GM19025 (cell line): ENCODE measurements at regions not wholly inside any gene's neighbourhood (a gene's known extent, or its start where the extent isn't known, plus 50 kb on each side); places are given as distances from the start of the nearest gene placed in this dataset.
"Not testable (repeated sequence)": the region's sequence is repeated elsewhere in the genome, so short reads cannot be mapped to it uniquely, and the experiment has no call there.

ENCODE experiments used
- ATAC-seq: cut with Tn5 transposase; IDR thresholded peaks from one replicate; pipeline ENCODE4 v1.9.1; 2021; ENCODE audit warnings: mild to moderate bottlenecking, low read depth, moderate library complexity; ENCODE audit not compliant: unreplicated experiment

DNA sequence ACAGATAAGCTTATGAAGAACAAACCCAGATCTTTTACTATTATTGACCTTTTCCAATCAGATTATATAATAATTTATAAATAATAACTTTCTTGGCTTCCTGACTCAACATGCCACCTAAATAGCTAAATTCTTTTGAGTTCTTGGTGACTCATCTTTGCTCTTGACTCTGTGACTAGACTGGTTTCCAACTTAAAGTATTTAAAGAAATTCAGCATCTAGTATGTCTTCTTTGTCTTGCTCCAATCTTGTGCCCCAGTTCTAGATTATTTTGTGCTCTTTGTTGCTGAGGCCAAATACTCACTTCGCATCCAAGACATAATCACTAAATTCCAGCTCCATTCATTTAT is 483.2 kb upstream of the TBL1XR1 start:
- no peak for ATAC-seq

DNA sequence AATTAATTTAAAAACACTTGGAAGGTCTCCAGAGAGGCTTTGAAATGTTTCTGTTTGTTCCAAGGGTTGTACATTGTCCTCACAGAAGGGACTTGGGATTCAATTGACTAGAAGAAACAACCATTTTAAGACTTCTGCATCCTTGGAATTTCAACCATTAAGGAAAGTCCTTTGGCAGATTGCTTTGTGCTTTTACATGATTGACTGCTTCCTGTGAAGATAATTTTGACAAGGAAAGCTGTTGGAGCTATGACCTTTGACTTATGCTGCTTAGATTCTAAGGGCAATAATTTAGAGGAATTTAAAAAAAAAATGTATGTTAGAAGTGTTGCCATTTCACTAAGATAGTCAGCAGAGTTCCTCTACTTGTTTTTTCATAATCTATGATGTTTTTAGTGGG is 483.9 kb upstream of the TBL1XR1 start:
- ATAC-seq: no peak

DNA sequence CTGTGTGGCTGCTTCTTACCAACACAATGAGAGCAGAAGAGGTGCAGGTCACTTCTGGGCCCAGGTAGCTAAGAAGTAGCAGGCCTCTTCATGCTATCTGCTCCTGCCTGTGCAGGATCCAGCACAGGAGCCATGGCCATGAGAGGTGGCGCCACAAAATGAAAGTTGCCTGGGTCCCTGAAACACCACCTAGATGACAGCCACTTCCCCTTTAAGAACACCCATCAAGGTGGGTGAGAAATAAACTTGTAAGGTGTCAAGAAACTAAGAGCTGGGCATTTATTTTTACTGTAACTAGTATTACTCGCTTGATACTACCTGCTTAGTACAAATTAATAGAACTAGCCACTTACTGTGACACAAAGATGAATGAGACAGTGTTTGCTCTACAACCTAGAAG is 484.6 kb upstream of the TBL1XR1 start:
- ATAC-seq: no peak

DNA sequence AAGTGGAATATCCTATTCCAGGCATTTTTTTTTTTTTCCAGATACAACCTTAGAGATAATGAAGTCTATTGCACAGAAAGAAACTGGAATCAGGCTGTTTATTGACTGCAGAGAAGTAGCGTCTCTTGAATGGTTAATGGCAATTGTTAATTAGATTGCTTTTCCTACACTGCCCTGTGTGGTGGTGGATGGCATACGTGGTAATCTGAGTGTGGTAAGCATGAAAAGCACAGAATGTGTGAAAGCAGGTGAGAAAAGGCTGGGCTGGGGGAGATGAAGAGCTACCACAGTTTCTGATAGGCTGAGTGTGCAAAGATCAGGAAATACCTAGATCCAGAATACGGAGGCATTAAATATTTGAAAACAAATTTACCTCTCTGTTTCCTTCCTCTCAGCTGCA is 486.3 kb upstream of the TBL1XR1 start:
- no peak for ATAC-seq

DNA sequence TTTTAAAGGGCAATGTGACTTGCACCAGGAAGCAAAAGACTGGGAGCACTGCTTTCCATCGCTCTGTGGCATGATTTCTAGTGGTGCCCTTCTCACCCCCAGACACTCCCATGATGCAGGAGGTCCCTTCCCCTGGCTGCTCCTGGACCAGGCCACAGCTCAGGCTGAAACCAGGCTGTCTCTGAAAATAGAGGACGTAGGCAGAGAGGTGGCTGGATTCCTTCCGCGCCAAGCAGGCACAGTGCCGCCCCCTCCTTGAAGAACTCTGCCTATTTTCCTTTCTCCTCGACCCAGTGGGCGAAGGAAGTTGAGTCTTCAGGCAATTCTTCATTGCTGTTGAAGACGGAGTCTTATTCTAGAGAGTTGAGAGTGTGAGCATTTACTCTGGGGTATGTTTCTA is 489.4 kb upstream of the TBL1XR1 start:
- no peak for ATAC-seq

DNA sequence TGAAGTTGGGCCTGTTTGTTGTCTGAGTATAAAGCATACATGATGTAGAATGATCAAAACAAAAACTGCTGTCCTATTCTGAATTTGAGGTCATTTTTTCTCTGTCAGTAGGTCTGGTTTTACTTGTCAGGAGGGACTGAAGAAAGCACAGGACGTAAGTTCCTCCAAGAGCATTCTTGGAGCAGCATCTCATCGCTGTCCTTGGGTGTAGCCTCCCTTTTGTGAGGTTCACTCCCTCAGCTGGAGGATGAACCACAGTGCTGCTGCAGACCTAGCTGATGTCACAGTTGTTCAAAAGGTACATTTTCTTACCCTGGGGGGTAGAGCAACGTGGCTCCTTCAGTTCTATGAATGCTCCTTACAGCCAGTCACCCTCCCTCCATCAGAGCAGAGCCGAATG is 490.0 kb upstream of the TBL1XR1 start:
- ATAC-seq: no peak

DNA sequence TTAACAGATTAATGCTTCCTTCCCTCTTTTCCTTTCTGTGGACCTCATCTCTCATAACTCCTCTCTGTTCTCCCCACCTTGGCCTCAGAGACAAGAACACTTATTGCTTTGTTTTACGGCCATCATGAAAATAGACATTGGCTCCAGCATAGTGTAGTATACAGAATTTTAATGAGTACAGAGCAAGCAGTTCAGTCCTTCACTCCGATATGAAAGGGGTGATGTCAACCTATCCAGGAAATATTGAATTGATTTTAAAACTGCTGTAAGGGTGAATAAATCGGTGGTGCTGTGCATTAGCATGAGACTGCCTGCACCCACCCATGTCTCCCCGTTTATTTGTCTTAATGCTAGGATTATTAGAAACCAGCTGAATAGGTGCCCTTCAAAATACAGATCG is 490.9 kb upstream of the TBL1XR1 start:
- no peak for ATAC-seq

DNA sequence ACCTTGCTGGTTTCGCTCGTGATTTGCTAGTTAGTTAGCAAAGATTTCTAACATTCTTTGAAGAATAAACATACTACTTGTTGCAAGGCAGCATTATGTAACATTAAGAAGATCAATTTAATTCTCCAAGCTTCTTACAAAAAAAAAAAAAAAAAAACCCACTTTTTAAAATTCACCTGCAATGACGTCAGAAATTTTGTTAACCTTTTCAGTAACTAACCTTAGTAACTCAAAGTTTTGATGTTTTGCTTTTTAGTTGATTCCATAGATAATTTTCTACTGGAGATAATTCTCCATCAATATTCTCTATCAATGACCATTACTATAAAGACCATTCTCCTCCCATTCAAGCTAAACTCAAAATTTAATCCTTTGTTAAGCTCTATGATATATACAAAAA is 491.8 kb upstream of the TBL1XR1 start:
- ATAC-seq: no peak

DNA sequence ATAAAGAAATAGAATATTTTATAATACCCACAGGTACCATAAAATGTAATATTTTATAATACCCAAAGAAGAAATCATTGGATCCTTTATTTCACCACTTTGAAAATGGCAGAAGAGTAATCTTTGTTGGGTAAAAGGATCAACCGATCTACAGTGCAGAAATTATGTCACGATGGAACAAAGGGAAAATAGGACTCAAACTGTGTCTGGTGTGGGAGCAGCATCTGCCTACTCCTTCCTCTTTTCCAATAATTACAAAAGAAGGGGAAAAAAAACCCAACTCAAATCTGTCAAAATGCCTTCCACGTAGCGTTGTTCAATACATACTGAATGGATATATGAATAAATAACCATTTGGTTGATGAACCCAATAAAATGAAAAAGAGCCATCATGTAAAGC is 492.6 kb upstream of the TBL1XR1 start:
- no peak for ATAC-seq

DNA sequence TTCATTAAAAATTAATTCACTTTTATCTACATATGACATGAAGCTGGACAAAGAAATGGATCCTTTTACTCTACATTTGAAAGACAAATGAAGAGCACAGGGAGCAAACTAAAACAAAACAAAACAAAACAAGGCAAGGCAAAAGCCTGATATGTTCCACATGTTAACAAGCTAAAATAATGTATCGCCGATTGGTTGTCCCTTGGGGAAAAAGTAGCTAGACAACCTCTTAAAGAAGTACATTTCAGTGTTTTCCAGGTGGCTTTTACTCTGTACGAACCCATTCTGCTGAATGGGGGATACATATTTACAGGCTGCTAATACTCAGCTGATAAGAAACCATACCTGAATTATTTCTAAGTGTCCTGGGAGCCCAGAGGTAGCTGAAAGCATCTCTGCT is 493.0 kb upstream of the TBL1XR1 start:
- ATAC-seq: no peak

DNA sequence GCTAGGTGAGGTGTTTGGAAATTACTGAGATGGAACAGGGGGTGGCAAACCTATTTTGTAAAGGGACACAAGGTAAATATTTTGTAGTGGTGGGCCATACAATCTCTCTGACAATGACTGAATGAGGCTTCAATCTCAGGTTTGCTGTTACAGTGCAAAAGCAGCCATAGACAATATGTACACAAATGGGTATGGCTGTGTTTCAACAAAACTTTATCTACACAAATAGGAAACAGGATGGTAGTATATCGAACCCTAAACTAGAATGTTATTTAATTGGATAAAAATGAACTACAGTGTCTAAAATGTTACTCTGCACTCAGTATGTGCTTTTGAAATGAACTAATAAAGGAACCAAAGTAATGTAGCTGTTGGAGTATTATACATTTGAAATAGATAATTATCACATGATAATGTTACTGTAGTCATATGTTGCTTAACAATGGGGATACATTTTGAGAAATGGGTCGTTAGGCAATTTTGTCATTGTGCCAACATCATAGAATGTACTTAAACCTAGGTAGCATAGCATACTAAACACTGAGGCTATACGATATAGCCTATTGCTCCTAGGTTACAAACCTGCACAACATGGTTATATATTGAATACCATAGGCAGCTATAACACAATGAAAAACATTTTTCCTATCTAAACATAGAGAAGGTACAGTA is 495.2 kb upstream of the TBL1XR1 start:
- no peak for ATAC-seq

DNA sequence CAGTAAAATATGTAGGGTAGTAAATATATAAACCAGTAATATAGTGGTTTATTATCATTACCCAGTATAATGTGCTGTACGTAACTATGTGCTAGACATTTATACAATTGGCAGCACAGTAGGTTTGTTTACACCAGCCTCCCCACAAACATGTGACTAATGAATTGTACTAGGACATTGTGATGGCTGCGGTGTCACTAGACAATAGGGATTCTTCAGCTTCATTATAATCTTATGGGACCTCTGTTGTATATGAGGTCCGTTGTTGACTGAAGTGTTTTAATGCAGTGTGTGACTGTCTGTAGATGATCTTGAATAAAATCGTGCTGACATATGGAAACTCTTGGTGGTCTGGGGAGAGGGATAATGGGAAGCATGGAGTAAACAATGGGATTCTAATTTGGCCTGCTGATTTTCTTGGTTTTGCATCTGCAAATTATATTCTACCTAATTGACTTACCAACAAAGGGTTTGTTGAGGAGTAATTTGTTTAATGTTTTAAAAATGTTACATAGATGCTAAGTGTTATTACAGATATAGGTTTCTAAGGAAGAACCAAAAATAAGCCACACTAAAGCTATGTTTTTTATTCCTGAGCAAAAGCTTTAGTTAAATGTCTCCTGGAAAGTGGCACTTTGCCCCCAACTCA is 496.5 kb upstream of the TBL1XR1 start:
- no peak for ATAC-seq

DNA sequence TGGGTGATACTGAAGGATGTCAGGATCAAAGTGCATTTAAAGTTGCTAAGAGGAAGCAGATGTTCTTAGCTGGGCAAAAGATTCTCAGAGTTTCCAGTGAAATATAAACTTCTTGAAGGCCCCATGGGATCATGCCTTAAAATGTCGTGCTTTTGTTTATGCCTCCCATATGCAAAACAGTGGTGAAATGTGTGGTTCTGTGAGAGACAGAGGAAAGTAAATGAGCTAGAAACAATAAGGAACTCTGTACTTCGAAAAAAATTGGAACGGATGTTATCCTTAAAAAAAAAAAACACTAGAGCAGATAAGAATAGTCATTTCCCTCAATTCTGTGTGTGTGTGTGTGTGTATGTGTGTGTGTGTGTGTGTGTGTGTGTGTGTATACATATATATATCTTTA is 497.0 kb upstream of the TBL1XR1 start:
- no peak for ATAC-seq

DNA sequence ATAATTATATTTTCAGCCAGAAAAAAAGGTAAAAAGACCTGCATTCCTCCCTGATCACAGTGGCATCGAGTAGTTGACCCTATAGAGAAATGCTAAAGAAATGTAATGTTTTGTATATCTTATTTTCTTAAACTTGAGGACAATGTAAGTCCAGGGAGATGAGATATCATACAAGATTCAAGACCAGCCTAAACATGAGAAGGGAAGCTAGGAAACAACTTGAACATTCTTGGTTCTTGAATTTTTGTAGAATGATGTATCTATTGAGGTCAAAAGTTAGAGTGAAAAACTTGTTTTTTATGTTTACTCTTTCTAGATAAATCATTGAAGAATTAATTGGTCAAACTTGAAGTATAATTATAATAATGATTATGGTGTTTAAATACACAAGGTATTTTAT is 497.7 kb upstream of the TBL1XR1 start:
- ATAC-seq: no peak

DNA sequence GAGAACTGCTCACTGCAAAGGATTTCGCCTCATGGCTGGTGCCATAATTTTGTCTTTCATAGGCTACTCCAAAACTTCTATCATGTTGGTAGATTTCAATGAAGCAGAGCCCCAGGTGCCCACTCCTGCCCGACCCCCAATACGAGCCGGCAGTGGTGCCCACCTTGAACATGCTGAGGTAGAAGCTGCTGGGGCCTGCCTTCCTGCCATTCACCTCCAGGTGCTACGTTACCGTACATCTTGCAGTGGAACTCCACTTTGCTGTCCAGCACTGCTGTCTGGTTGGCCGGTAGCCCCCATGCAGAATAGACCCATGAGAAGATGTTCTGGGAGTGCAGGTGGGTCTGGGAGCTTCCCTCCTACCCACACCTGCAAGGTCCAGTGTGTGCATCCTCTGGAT is 502.8 kb upstream of the TBL1XR1 start:
- ATAC-seq: no peak

DNA sequence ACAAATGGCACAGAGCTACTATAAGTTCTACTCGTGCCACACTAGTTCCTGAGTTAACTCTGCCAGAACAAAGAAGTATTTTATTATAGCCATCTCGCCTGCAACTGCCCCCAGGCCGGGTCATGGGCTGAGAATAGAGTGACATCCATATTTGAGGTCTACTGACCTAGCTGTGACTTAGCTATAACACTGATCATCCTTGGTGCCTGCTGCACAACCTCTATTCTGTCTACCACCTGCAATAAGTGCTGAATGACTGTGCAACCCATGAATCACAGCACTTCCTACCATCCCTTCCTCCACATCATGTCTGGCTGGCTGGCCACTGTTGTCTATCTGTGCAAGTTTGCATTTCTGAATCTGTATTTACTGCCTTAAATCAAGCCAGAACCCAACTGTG is 506.5 kb upstream of the TBL1XR1 start:
- ATAC-seq: no peak

DNA sequence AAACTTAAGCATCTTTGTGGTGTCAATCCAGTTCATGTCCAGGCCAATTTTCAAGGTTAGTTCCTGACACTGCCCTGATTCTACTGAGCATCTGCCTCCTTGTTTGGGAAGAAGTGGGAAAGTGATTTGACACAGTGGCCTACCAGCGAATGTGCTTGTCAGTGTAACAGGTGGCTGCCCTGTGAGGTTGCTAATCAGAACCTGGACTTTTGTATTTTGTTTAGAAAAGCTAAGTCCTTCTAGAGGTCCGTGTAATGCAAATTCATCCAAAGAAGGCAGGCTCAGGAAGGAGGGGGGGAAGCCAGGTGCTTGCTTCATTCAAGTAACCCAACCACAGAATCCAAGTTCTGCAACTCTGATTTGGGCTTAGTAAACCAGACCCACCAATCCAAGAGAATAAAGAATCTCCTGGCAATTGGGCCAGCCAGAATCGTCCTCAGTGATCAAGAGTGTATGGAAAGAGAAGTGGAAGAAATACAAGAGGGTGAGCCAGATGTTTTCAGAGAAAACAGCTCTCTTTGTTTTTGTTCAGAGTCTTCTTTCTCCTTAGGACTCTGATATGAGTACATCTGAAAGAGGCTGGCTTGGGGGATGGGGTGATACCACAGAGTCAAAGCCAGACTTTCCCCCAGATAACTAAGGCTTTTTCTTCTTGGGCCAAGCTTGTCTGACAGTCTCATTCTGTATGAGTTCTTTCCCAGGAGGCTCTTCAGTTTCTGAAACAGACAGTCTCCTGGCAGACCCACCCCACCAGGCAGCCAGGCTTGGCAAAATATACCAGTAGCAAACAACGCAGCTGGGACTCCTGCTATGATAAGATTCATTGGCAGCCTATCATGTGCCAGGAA is 508.9 kb upstream of the TBL1XR1 start:
- no peak for ATAC-seq

DNA sequence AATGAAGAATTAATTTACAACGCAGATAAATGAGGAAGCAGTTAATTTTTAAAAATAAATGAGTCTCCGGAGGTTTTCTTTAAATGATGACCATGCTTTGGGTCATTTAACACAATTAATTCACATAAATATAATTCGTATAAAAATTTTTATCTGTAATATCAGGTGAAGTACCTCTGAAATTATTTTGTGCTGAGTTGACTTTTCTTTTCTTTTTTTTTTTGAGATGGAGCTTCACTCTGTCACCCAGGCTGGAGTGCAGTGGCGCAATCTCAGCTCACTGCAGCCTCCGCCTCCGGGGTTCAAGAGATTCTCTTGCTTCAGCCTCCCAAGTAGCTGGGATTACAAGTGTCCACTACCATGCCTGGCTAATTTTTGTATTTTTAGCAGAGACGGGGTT is 512.2 kb upstream of the TBL1XR1 start:
- ATAC-seq: not testable (repeated sequence)

DNA sequence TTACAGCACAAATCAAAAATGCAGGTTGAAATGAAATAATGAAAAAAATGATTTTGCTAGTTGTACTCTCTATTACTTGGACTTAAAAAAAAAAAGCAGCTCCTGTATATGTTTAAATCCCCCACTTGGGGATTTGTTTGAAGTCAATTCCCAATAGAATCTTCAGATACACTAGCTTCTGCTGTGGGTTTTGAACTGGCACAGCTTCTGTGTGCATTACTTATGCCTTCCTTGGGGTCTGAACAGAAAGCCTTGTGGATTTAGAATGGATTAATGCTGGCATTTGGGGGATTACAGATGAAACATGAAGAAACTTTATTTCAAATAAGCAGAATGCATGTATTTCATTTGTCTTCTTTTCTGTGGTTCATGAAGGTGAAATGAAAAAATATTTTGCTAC is 513.2 kb upstream of the TBL1XR1 start:
- no peak for ATAC-seq

DNA sequence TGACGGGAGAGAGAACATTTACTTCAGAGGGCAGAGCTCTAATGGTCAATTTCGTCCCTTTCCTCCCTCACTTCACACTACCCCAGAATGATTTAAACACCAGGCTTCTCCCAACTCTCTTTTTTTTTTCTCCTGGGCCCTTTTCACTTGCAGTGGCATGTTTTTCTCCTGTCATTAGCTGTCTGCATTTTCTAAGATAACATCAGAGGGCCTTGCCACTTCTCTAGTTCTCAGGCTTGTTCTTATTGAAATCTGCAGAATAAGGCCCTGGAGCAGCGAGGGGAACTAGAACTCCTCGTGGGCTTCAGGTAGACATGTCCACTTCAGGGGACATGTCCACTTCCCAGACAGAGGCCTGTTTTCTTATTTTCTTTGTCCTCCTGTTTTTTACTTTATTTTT is 514.4 kb upstream of the TBL1XR1 start:
- no peak for ATAC-seq

DNA sequence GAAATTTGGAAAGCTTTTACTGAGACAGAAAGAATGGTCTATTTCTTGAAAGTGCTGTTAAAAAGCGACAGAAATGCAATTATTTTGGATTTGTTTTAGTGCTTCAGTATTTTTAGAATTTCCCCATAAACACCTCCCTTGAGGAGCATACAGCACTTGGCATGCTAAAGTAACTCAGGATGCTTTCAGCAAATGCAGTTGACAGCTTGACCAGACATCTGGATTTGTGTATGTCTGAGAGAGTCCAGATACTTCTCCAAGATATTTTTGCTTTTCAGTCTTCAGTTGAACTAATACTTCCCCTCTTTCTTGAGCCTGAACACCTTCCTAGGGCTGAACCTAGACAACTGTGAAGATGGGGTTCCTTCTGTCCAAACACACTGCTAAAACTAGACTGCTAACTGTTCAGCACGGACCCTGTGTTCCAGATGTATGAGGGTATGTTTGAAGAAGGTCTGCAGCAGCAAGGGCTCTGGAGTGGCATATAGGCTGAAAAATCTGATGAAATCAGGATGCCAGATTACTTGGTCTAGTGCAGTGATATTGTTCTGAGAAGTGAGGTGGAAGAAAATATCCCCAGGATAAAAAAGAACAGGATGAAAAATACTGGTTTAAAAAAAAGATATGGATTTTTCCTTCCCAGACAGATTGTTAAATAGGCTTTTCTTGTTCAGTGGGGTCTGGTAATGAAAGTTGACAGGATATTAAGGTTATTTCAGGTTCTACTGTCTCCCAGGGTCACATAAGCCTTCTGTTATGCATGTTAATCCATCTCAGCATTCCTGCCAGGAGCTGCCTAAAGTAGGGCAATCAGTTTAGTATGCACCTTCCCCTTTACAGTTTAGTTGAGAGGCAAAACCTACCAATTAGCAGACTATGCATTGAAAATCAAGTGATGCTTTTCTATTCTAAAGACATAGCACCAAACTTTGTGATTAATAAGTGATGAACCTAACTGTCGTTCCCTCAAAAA is 516.9 kb upstream of the TBL1XR1 start:
- no peak for ATAC-seq
